Omental fat pad (tissue), 3 donors: ENCODE measurements at regions not wholly inside any gene's neighbourhood (a gene's known extent, or its start where the extent isn't known, plus 50 kb on each side); places are given as distances from the start of the nearest gene placed in this dataset.
A peak's percentile ranks its signal among the peaks of the same experiment; 100 is the strongest.
"Not testable (repeated sequence)": the region's sequence is repeated elsewhere in the genome, so short reads cannot be mapped to it uniquely, and the experiment has no call there.

Source experiments
- ATAC-seq: fragments of 150-250 bp; one replicate; pipeline ENCODE4 v1.9.1; 2016; ENCODE audit warnings: mild to moderate bottlenecking, moderate library complexity; ENCODE audit not compliant: low FRiP score
- DNase-seq: peaks from one replicate; pipeline ENCODE4 v3.0.0-alpha.2; 2019; ENCODE audit warnings: low spot score
- CTCF ChIP-seq, 3 donors: fragments of 450-650 bp; IDR thresholded peaks; one replicate each; pipeline ENCODE4 v1.5.1; 2016 to 2017; ENCODE audit warnings: antibody characterized with exemption in 3 of 3, mild to moderate bottlenecking in 3 of 3, moderate library complexity in 2 of 3

- no peak for TF ChIP-seq CTCF (IDR thresholded peaks at IDR 0.05)
- DNase-seq (no peak), ATAC-seq (no peak)
Measured at GRCh38 chr13:44778761-44779484, 202.8 kb upstream of the TSC22D1 start.

GRCh38 chr13:44775290-44775689 is 199.2 kb upstream of the TSC22D1 start:
- DNase-seq, ATAC-seq: not testable (repeated sequence)

- no peak for ATAC-seq
- TF ChIP-seq CTCF (IDR thresholded peaks at IDR 0.05) = no peak
- DNase-seq = no peak
Measured at GRCh38 chr13:44770951-44771350, 194.8 kb upstream of the TSC22D1 start.

GRCh38 chr13:44769686-44770085 is 193.6 kb upstream of the TSC22D1 start:
- ATAC-seq (no peak), DNase-seq (no peak)
- TF ChIP-seq CTCF (IDR thresholded peaks at IDR 0.05) = no peak

- no peak for DNase-seq
- peak; percentile 64 for ATAC-seq
- TF ChIP-seq CTCF (IDR thresholded peaks at IDR 0.05) = no peak
Measured at GRCh38 chr13:44768775-44769581, 192.8 kb upstream of the TSC22D1 start.

GRCh38 chr13:44768239-44768638 is 192.1 kb upstream of the TSC22D1 start:
- TF ChIP-seq CTCF (IDR thresholded peaks at IDR 0.05) = no peak
- no peak for DNase-seq
- ATAC-seq = no peak

- no peak for TF ChIP-seq CTCF (IDR thresholded peaks at IDR 0.05)
- ATAC-seq = no peak
Measured at GRCh38 chr13:44765001-44765471, 188.9 kb upstream of the TSC22D1 start.

More at GRCh38 chr13:44765001-44765471, 188.9 kb upstream of the TSC22D1 start:
- no peak for DNase-seq
